GM21723 (cell line): ENCODE measurements at regions not wholly inside any gene's neighbourhood (a gene's known extent, or its start where the extent isn't known, plus 50 kb on each side); places are given as distances from the start of the nearest gene placed in this dataset.
"Not testable (repeated sequence)": the region's sequence is repeated elsewhere in the genome, so short reads cannot be mapped to it uniquely, and the experiment has no call there.

Experiments
- ATAC-seq: cut with Tn5 transposase; IDR thresholded peaks from one replicate; pipeline ENCODE4 v1.9.1; 2021; ENCODE audit warnings: mild to moderate bottlenecking, moderate library complexity; ENCODE audit not compliant: unreplicated experiment

DNA sequence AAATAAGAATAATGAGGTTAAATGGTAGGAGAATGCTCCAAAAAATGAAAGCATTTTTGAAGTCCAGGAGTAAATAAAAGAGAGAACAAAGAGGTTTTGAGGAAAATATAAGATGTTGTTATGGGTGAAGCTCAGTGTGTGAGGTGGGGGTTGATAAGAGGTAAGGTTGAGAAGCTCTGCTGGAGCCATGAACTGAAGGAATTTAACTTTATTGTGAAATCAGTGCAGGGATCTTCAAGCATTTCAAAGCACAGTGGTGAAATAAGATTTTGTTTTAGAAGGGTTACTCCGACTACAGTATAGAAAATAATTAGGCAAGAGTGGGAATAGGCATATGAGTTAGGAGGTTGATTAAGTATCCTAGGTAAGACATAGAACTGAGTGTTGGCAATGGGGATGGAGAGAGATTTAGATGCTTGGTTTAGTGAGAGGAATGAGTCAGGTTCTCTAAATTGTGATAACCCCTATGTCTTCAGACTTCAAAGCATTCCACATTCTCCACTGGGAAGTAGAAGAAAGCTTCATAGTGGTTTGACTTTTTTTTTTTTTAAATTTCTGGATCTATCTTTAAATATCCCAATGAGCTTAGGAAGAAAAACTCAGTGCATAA is 403.2 kb downstream of the AASDHPPT start:
- no peak for ATAC-seq

DNA sequence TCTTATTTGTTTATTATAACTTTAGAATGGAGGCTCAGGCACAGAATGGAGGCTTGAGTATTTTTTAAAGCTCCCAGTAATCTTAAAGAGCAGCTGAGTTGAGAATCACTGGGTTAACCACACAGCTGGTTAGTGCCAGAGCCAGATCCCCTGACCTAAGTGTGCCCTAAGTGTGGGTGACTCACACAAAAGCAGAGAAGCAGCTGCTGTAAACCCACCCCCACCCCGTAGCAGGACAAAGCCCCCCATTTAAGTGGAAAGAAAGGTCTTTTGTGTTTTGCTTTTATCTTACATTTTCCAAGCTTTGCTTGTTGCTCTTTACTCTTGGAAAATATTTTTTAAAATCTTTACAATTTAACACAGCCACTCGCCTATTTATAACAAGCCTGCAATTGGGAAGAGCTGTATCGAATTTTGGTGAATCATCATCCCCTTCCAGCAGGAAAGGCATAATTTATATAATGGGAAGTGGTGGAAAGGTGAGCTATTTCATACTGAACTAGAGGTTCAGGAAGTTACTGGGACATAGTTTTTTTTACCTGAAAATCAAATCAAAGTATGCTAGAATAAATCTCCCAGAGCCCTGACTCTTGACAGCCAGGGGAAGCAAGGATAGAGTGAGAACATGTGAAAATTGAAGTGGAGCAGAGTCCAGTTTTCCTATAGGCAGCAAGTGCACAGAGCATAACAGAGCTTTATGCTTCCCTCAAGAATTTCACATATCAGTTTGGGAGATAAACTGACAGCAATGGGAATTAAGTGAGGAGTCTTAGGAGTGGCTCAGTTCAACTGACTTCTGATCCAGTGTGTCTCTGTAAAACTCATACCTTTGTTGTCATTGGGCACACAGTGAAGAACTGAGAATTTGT is 405.7 kb downstream of the AASDHPPT start:
- ATAC-seq = no peak

DNA sequence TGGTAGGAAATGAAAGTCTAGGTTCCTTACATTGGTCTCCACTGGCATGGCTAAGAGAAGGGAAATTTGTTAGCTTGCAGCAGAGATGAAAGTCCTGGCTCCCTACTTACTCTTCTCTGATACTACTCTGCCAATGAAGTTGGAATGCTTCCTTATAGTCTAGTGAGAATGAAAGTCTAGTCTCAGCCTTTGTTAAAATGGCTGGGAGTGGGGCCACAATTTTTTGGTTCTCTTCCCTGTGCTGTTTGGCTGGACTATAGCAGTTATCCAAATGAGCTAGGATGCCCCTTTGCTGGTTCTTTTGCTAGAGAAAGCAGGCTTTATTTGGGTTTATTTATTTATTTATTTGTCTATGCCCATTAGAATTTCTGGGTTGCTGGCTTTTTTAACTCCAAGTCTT is 414.3 kb downstream of the AASDHPPT start:
- ATAC-seq = no peak

GRCh38 chr11:106493751-106494150 is 416.3 kb downstream of the AASDHPPT start:
- no peak for ATAC-seq

DNA sequence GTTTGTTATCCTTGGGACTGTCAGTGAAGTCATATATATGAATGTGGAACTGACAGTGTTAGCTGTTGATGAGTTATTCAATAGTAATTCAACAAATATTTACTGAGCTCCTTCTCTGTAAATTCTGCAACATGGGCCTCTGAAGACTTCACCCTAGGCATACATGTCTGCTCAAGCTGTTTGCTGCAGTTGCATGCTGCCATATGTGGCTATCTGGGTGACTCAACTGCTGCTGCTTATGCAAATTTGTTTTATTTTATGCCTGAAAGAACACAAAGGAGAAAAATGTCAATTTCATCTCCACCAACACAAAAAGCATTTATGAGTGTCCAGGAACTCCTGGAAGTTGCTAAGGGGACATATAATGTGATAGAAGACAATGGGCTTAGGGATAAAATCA is 417.6 kb downstream of the AASDHPPT start:
- no peak for ATAC-seq

DNA sequence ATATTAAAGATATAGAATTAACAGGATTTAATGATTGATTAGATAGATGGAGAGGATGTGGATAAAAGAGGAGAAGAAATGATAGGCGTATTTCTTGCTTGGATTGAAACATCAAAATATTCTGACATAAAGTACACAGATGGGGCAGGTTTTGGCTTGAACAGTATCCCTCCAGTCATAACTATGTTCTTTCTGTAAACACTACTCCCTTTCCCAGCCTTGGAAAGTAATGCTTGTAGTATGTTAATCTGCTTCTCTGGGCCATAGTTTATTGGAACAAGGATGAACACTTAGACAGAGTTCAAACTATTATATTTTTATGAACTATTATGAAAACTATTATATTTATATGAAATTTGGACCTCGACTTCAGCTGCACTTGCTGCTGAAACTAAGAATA is 419.2 kb downstream of the AASDHPPT start:
- no peak for ATAC-seq

- ATAC-seq = no peak
These were observed 419.9 kb downstream of the AASDHPPT start for GRCh38 chr11:106497321-106497720.

- ATAC-seq = no peak
These were observed 420.4 kb downstream of the AASDHPPT start for GRCh38 chr11:106497822-106498221.

GRCh38 chr11:106503901-106504300 is 426.4 kb downstream of the AASDHPPT start:
- no peak for ATAC-seq

DNA sequence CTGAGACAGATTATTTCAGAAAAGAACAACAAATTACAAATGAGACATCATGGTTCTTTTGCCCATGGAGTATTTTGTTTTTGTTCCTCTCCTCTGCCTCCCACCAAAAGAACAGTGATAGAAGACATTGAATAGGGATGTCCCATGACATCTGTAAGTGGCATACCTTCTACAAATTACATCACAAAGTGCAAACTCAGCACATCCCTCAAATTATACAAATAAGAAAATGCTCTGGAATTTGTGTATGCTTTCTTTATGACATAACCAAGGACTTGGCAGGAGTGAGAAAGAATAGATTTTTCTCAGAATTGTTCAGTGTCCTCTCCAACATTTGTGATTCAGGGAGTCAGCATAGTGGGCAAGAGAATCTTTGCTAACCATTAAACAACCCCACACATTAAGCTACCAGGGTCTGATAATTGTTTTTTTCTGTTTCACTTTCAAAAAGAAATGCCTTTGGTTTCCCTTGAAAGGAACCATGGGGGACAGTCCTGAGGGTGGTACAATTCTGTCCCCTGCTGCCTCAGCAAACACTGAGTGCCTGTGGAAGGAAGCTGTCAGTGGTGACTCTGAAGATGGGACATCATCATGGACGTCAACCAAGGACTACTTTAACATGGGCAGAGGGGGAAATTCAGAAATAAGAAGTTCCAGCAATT is 430.3 kb downstream of the AASDHPPT start:
- no peak for ATAC-seq

DNA sequence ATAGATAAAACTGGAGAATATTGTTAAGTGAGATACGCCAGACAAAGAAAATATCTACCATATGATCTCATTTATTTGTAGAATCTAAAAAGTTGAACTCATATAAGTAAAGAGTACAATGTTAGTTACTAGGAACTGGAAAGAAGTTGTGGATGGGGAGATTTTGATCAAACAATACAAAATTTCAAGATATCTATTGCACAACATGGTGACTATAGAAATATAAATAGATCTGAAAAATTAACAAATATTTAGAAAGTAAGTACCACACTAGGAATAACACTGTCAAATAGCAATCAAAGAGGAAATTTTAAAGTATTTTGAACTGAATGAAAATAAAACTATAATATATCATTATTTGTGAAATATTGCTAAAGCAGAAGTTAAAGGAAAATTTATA is 437.2 kb downstream of the AASDHPPT start:
- no peak for ATAC-seq

- no peak for ATAC-seq
These were observed 440.0 kb downstream of the AASDHPPT start for GRCh38 chr11:106517426-106517825.

GRCh38 chr11:106520146-106520912 is 442.9 kb downstream of the AASDHPPT start:
- ATAC-seq = no peak

- no peak for ATAC-seq
These were observed 443.5 kb downstream of the AASDHPPT start for GRCh38 chr11:106520920-106521319.

GRCh38 chr11:106523171-106523570 is 445.7 kb downstream of the AASDHPPT start:
- no peak for ATAC-seq

GRCh38 chr11:106523921-106524320 is 446.5 kb downstream of the AASDHPPT start:
- ATAC-seq = no peak

GRCh38 chr11:106524436-106524835 is 447.0 kb downstream of the AASDHPPT start:
- no peak for ATAC-seq

- ATAC-seq = not testable (repeated sequence)
These were observed 454.2 kb downstream of the AASDHPPT start for GRCh38 chr11:106531648-106532047.

DNA sequence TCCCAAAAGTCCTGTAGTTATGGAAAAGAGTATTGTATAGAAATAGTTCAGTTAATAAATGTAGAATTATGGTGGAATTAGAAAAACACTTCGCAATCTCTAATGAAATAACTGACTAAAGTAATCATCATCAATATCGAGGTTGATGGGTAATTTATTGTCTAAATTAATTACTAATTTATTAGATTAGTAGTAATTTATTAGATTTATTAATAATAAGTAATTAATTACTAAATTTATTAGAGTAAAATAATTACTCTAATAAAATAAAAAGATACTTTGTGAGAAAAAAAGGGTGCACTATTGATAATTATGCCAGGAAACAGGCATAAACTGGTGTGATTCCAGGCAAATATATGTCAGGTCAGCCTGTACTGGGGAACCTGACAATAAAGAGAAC is 455.6 kb downstream of the AASDHPPT start:
- ATAC-seq = no peak

DNA sequence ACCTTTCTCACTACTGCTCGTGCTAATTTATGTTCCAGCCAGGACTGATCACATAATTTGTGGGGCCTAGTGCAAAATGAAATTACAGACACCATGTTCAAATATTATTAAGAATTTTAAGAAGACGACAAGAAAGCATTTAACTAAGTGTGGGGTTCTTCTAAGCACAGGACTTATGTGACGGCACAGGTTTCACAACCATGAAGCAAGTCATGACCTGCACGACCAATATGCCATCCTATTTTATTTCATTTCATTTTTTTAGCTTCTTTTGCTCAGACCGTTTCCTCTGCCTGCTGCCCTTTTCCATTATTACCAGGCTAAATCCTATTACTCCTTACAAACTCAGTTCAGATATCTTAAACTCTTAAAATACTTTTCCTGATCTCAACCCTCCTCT is 462.5 kb downstream of the AASDHPPT start:
- ATAC-seq = no peak

- ATAC-seq = no peak
These were observed 469.9 kb downstream of the GUCY1A2 start for GRCh38 chr11:106548406-106548805.
